ENCODE measurements at regions not wholly inside any gene's neighbourhood (a gene's known extent, or its start where the extent isn't known, plus 50 kb on each side); places are given as distances from the start of the nearest gene placed in this dataset.

DNA sequence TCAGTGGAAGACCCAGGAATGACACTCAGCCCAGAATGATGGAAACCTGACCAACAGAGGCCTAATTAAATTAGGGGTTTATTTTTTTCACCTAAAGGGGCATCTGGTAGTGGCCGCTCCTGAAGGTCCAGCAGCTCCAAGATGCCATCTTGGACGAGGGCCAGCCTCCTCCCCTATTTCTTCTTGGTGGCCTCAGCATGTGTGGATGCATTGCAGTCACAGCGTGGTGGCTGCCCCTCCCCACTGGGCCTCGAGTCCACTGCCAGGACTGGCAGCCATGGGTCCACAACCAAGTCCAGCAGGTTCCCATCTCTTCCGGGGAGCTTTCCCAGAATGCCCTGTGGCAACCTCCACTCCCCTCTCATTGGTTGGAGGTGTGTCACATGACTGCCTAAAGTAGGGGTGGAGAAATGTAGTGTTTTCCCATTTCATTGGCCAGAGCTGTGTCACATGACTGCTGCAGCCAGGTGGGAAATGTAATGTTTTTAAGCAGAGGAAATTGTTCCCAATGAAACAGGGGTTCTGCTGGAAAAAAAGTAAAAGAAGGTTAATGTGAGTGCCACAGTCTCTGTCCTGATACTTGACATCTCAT lies 628.2 kb downstream of the PTPRU start:
- Mint-ChIP-seq H3K27me3 (ENCODE audit: insufficient read depth, unreplicated experiment) (peaks cover 3% of the 10 kb centered on the region), H3K9me3 (ENCODE audit: unreplicated experiment) (peaks cover 10% of the 10 kb centered on the region), H3K4me1 (ENCODE audit: low read depth, unreplicated experiment) (no peaks in the 10 kb centered on the region), H3K27ac (ENCODE audit: unreplicated experiment) (no peak overlapping the region), H3K36me3 (ENCODE audit: insufficient read depth, unreplicated experiment) (no peaks in the 10 kb centered on the region), H3K4me3 (ENCODE audit: unreplicated experiment) (no peak overlapping the region)
- no peaks in the 10 kb centered on the region for H3K27me3 ChIP-seq (replicated peaks; ENCODE audit: control insufficient read depth, insufficient read depth, low read length)
- H3K4me1 ChIP-seq: no peaks in the 10 kb centered on the region
- H3K4me3 ChIP-seq (ENCODE audit: low read depth, low read length): no peak overlapping the region
- H3K36me3 ChIP-seq (ENCODE audit: control insufficient read depth, insufficient read depth, low read length): no peaks in the 10 kb centered on the region
- CTCF ChIA-PET: no interaction called here
- intact Hi-C loops (cut with micrococcal nuclease; ENCODE audit: unreplicated experiment): no loop called here
- no peaks in the 10 kb centered on the region for H3K9me3 ChIP-seq
- TF ChIP-seq, protein P1, sequence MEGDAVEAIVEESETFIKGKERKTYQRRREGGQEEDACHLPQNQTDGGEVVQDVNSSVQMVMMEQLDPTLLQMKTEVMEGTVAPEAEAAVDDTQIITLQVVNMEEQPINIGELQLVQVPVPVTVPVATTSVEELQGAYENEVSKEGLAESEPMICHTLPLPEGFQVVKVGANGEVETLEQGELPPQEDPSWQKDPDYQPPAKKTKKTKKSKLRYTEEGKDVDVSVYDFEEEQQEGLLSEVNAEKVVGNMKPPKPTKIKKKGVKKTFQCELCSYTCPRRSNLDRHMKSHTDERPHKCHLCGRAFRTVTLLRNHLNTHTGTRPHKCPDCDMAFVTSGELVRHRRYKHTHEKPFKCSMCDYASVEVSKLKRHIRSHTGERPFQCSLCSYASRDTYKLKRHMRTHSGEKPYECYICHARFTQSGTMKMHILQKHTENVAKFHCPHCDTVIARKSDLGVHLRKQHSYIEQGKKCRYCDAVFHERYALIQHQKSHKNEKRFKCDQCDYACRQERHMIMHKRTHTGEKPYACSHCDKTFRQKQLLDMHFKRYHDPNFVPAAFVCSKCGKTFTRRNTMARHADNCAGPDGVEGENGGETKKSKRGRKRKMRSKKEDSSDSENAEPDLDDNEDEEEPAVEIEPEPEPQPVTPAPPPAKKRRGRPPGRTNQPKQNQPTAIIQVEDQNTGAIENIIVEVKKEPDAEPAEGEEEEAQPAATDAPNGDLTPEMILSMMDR (IDR thresholded peaks at IDR 0.05; ENCODE audit: insufficient read depth in 1 of 2, low read depth in 1 of 2, low read length in 1 of 2, severe bottlenecking in 1 of 2, unreplicated experiment in 1 of 2): no peak
- no TSS peak for BruUV-seq (replicated peaks)
- POLR2A ChIA-PET: no interaction called here
- DNase-seq: no peak

- TF ChIP-seq, protein P1 (IDR thresholded peaks at IDR 0.05; ENCODE audit: insufficient read depth in 1 of 2, low read depth in 1 of 2, low read length in 1 of 2, severe bottlenecking in 1 of 2, unreplicated experiment in 1 of 2): no peak
- ChIA-PET POLR2A (no interaction called here), CTCF (no interaction called here)
- no peaks in the 10 kb centered on the region for H3K9me3 ChIP-seq
- Mint-ChIP-seq H3K36me3 (ENCODE audit: insufficient read depth, unreplicated experiment) (no peaks in the 10 kb centered on the region), H3K9me3 (ENCODE audit: unreplicated experiment) (peaks cover 10% of the 10 kb centered on the region), H3K27ac (ENCODE audit: unreplicated experiment) (no peak overlapping the region), H3K4me3 (ENCODE audit: unreplicated experiment) (no peak overlapping the region), H3K4me1 (ENCODE audit: low read depth, unreplicated experiment) (no peaks in the 10 kb centered on the region), H3K27me3 (ENCODE audit: insufficient read depth, unreplicated experiment) (peaks cover 5% of the 10 kb centered on the region)
- no peak for DNase-seq
- no TSS peak for BruUV-seq (replicated peaks)
- H3K27me3 ChIP-seq (replicated peaks; ENCODE audit: control insufficient read depth, insufficient read depth, low read length): no peaks in the 10 kb centered on the region
- intact Hi-C loops (cut with micrococcal nuclease; ENCODE audit: unreplicated experiment): no loop called here
- H3K36me3 ChIP-seq (ENCODE audit: control insufficient read depth, insufficient read depth, low read length): no peaks in the 10 kb centered on the region
- no peaks in the 10 kb centered on the region for H3K4me1 ChIP-seq
- H3K4me3 ChIP-seq (ENCODE audit: low read depth, low read length): no peak overlapping the region
These were observed 625.6 kb downstream of the PTPRU start for GRCh38 chr1:29861922-29862321.

DNA sequence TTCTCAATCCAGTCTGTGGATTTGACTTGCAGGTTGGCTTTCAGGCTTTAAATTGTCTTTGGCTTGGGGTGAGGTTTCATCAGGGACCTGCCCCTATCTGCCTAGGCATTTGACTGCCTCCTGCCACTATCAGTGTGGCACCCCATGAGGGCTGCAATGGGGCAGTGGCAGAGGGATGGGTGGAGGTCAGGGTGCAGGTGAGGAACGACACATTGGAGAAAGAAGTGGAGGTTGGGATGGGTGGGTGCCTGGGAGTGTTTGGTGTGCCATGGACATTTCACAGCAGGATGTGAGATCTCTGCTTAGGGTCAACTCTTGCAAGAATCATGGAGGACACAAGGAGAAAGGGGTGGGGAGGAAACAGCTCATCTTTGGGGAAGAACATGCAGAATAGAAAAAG lies 625.1 kb downstream of the PTPRU start:
- no peaks in the 10 kb centered on the region for H3K4me1 Mint-ChIP-seq (ENCODE audit: low read depth, unreplicated experiment)
- ChIA-PET CTCF (no interaction called here), POLR2A (no interaction called here)
- peaks cover 2% of the 10 kb centered on the region for H3K27me3 Mint-ChIP-seq (ENCODE audit: insufficient read depth, unreplicated experiment)
- intact Hi-C loops (cut with micrococcal nuclease; ENCODE audit: unreplicated experiment): no loop called here
- peaks cover 10% of the 10 kb centered on the region for H3K9me3 Mint-ChIP-seq (ENCODE audit: unreplicated experiment)
- no TSS peak for BruUV-seq (replicated peaks)
- no peaks in the 10 kb centered on the region for H3K36me3 Mint-ChIP-seq (ENCODE audit: insufficient read depth, unreplicated experiment)
- H3K36me3 ChIP-seq (ENCODE audit: control insufficient read depth, insufficient read depth, low read length): no peaks in the 10 kb centered on the region
- H3K27me3 ChIP-seq (replicated peaks; ENCODE audit: control insufficient read depth, insufficient read depth, low read length): no peaks in the 10 kb centered on the region
- TF ChIP-seq, protein P1 (IDR thresholded peaks at IDR 0.05; ENCODE audit: insufficient read depth in 1 of 2, low read depth in 1 of 2, low read length in 1 of 2, severe bottlenecking in 1 of 2, unreplicated experiment in 1 of 2): no peak
- no peak overlapping the region for H3K27ac Mint-ChIP-seq (ENCODE audit: unreplicated experiment)
- no peak for DNase-seq
- H3K4me1 ChIP-seq: no peaks in the 10 kb centered on the region
- H3K4me3 ChIP-seq (ENCODE audit: low read depth, low read length): no peak overlapping the region
- H3K4me3 Mint-ChIP-seq (ENCODE audit: unreplicated experiment): no peak overlapping the region
- no peaks in the 10 kb centered on the region for H3K9me3 ChIP-seq
